Keratinocyte (primary cell): ENCODE measurements at regions not wholly inside any gene's neighbourhood (a gene's known extent, or its start where the extent isn't known, plus 50 kb on each side); places are given as distances from the start of the nearest gene placed in this dataset.
"Not testable (repeated sequence)": the region's sequence is repeated elsewhere in the genome, so short reads cannot be mapped to it uniquely, and the experiment has no call there.

ENCODE experiments used
- DNase-seq: peaks from one replicate; pipeline ENCODE4 v3.0.0-alpha.2; 2011; ENCODE audit warnings: low read depth, missing footprints, low spot score
- FAIRE-seq: peaks from 2 replicates; lab custom pipeline; 2011; peaks lifted over from hg19 to GRCh38; lab: Jason Lieb, UNC
- H2AFZ ChIP-seq: 2 replicates; pipeline ENCODE4 v1.6.0; 2012; ENCODE audit warnings: low read length, control low read depth, inconsistent platforms; ENCODE audit not compliant: control insufficient read depth
- H3K27ac ChIP-seq: 2 replicates; pipeline ENCODE4 v1.5.1; 2011; ENCODE audit warnings: low read length; ENCODE audit not compliant: control insufficient read depth, insufficient read depth
- H3K27me3 ChIP-seq: 3 replicates; pipeline ENCODE4 v1.6.0; 2011; ENCODE audit warnings: low read length; ENCODE audit not compliant: control insufficient read depth, insufficient read depth; ENCODE audit errors: extremely low read depth
- H3K36me3 ChIP-seq, 2 experiments: 2 replicates in 1 of 2; 3 replicates in 1 of 2; pipeline ENCODE4 v1.5.1; 2011; ENCODE audit warnings: low read length in 2 of 2, mild to moderate bottlenecking in 1 of 2; ENCODE audit not compliant: control insufficient read depth in 2 of 2, insufficient read depth in 2 of 2; ENCODE audit errors: extremely low read depth in 1 of 2
- H3K4me1 ChIP-seq: 3 replicates; pipeline ENCODE4 v1.5.1; 2011; ENCODE audit warnings: low read length; ENCODE audit not compliant: control insufficient read depth, insufficient read depth; ENCODE audit errors: extremely low read depth
- H3K4me2 ChIP-seq: 3 replicates; pipeline ENCODE4 v1.6.0; 2011; ENCODE audit warnings: low read depth, low read length; ENCODE audit not compliant: control insufficient read depth, insufficient read depth; ENCODE audit errors: extremely low read depth
- H3K4me3 ChIP-seq, 3 experiments: fragments of 200-600 bp in 1 of 3; sonication (generic) in 1 of 3; 2 replicates in 2 of 3; 3 replicates in 1 of 3; pipeline ENCODE4 v1.5.1; 2011 to 2016; ENCODE audit warnings: low read length in 3 of 3, mild to moderate bottlenecking in 3 of 3, control low read depth in 2 of 3, inconsistent platforms in 1 of 3, low read depth in 1 of 3, mixed read lengths in 1 of 3, mixed run types in 1 of 3, moderate library complexity in 1 of 3; ENCODE audit not compliant: control insufficient read depth in 2 of 3, insufficient read depth in 2 of 3; ENCODE audit errors: extremely low read depth in 1 of 3
- H3K79me2 ChIP-seq: 2 replicates; pipeline ENCODE4 v1.6.0; 2012; ENCODE audit warnings: low read length; ENCODE audit not compliant: control insufficient read depth, insufficient read depth
- H3K9ac ChIP-seq: 3 replicates; pipeline ENCODE4 v1.6.0; 2011; ENCODE audit warnings: low read length; ENCODE audit not compliant: control insufficient read depth, insufficient read depth; ENCODE audit errors: extremely low read depth
- H3K9me1 ChIP-seq: 3 replicates; pipeline ENCODE4 v1.6.0; 2011; ENCODE audit warnings: low read length; ENCODE audit not compliant: control insufficient read depth, insufficient read depth; ENCODE audit errors: extremely low read depth
- H3K9me3 ChIP-seq: 2 replicates; pipeline ENCODE4 v1.5.1; 2012; ENCODE audit warnings: low read depth, low read length; ENCODE audit not compliant: control insufficient read depth
- H4K20me1 ChIP-seq: 3 replicates; pipeline ENCODE4 v1.6.0; 2011; ENCODE audit warnings: low read length; ENCODE audit not compliant: control insufficient read depth, insufficient read depth; ENCODE audit errors: extremely low read depth
- dilution Hi-C: fragments of 300-500 bp; cut with MboI; formaldehyde crosslinking; loops from one replicate; pipeline ENCODE4 v1.7.0; 2020; ENCODE audit warnings: low sequenced_read_pairs; ENCODE audit not compliant: extremely low pct_ligation_motif_present

DNA sequence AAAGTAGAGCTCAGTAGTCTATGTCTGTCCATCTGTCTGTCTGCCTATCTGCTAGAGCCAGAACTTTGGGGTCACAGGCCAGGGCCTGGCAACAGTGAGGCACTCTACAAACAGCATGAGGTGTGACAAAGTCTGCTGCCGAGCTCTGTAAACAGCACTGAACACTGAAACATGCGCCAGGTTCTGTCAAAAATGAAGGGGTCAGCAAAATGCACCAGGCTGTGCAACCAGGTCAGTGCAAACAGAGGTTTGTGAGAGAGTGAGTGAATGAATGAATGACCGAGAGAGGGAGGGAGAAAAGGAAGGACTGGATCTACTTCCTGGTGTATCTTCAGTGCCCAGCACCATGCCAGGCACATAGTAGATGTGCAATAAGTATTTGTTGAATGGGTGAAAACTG lies 1957.8 kb downstream of the FOXD4L5 start:
- H3K27me3 ChIP-seq, DNase-seq, H3K9me3 ChIP-seq, H4K20me1 ChIP-seq, H3K36me3 ChIP-seq, H3K79me2 ChIP-seq, H3K9ac ChIP-seq, H3K4me3 ChIP-seq, H3K27ac ChIP-seq, H3K9me1 ChIP-seq, H3K4me2 ChIP-seq, dilution Hi-C loops, H3K4me1 ChIP-seq, FAIRE-seq, H2AFZ ChIP-seq: not testable (repeated sequence)

DNA sequence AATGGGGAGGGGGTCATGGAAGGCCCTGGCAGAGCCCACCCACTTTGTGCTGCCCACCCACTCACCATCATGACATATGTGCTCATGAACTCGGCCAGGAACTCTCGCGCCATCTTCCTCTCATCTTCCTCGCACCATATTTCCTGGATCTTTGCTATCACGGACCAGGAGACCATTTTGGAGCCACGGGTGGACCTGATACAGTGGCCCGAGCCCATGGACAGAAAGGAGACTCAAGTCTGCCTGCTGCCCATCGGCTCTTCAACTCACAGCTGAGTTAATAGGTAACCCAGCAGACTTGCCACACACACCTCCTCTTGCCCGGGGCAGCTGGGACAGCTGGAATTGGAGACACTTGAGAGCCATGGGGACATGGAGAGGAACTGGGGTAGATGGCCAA lies 1958.3 kb downstream of the FOXD4L5 start:
- H2AFZ ChIP-seq, FAIRE-seq, H3K4me1 ChIP-seq, H3K4me3 ChIP-seq, H3K9me1 ChIP-seq, H3K4me2 ChIP-seq, H3K27ac ChIP-seq, H3K36me3 ChIP-seq, H3K9ac ChIP-seq, H4K20me1 ChIP-seq, H3K27me3 ChIP-seq, DNase-seq, H3K9me3 ChIP-seq, dilution Hi-C loops, H3K79me2 ChIP-seq: not testable (repeated sequence)

DNA sequence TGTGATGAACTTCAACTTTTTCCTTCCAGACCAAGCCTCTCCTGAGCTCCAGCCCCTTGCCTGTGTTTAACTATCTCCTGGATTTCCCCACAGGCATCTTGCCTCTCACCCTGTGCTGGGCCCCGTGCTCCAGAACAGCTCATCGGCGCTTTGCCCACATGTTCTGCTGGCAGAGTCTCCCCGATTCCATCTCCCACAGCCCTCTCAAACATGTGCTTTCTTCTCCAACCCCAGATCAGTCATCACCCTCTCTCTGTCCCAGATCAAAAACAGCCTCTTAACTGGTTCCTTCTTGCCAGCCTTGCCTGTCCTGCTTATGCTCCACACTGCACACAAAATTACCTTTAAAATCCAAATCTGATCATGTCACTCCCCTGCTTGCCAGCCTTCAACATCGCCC lies 1959.3 kb downstream of the FOXD4L5 start:
- H3K4me1 ChIP-seq, H3K79me2 ChIP-seq, dilution Hi-C loops, H4K20me1 ChIP-seq, H3K36me3 ChIP-seq, DNase-seq, H3K4me3 ChIP-seq, H3K9me3 ChIP-seq, H3K9me1 ChIP-seq, H3K4me2 ChIP-seq, FAIRE-seq, H3K27ac ChIP-seq, H3K9ac ChIP-seq, H2AFZ ChIP-seq, H3K27me3 ChIP-seq: not testable (repeated sequence)

DNA sequence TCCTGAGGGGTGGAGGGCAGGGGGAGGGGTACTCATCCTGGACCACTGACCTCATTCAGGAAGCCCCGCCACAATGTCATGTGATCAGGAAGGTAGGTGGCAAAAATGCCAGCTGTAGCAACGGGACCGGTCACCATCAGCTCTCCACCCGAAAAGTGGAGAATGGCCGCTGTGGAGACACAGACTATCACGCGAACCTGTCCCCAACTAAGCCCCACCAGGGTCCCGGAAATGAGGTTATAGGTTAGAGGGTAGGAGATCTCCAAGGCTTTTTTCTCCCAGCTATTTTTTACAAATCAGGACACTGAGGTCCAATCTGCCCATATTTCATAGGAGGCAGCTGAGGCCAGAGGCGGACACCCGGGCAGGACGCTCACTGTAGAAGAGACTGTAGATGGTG lies 1966.9 kb downstream of the FOXD4L5 start:
- H3K4me1 ChIP-seq, H3K4me3 ChIP-seq, H3K36me3 ChIP-seq, H4K20me1 ChIP-seq, H3K27me3 ChIP-seq, dilution Hi-C loops, DNase-seq, H3K9me3 ChIP-seq, H3K9ac ChIP-seq, H3K9me1 ChIP-seq, FAIRE-seq, H3K27ac ChIP-seq, H2AFZ ChIP-seq, H3K79me2 ChIP-seq, H3K4me2 ChIP-seq: not testable (repeated sequence)

DNA sequence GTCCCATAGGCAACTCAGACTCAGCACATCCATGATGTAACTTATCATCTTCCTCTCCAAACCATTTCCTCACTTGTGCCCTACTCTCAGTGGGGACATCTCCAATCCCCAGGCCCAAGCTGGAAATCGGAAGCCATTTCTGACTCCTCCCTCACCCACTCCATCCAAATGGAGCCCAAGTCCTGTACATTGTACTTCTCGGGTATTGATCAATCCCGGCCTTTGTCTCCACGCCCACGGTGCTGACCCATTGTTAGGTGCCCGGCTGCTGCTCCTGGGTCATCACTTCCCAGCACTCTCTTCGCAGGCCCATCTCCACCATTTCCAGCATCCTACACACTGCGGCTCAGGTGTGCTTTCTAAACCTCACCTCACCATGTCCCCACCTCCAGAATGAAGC lies 1969.6 kb downstream of the FOXD4L5 start:
- H2AFZ ChIP-seq, H3K79me2 ChIP-seq, H3K4me1 ChIP-seq, H3K9ac ChIP-seq, H3K27me3 ChIP-seq, H3K9me3 ChIP-seq, DNase-seq, dilution Hi-C loops, H3K4me3 ChIP-seq, FAIRE-seq, H3K9me1 ChIP-seq, H3K27ac ChIP-seq, H3K36me3 ChIP-seq, H4K20me1 ChIP-seq, H3K4me2 ChIP-seq: not testable (repeated sequence)
